GM12892 (cell line): ENCODE measurements at regions not wholly inside any gene's neighbourhood (a gene's known extent, or its start where the extent isn't known, plus 50 kb on each side); places are given as distances from the start of the nearest gene placed in this dataset.

Source experiments
- DNase-seq: peaks from one replicate; pipeline ENCODE4 v3.0.0; 2011; ENCODE audit not compliant: insufficient read length
- FAIRE-seq: peaks from 2 replicates; lab custom pipeline; 2011; peaks lifted over from hg19 to GRCh38; lab: Jason Lieb, UNC
- POLR2A ChIP-seq: IDR thresholded peaks from 2 replicates; pipeline ENCODE4 v1.6.1; 2011; ENCODE audit warnings: low read depth, low read length, control low read depth
- POLR2AphosphoS5 ChIP-seq: IDR thresholded peaks from 2 replicates; pipeline ENCODE4 v1.6.1; 2011; ENCODE audit warnings: low read depth, low read length, control low read depth
- TAF1 ChIP-seq: IDR thresholded peaks from 2 replicates; pipeline ENCODE4 v1.6.1; 2011; ENCODE audit warnings: low read depth, mild to moderate bottlenecking, control low read depth, low read length, borderline replicate concordance

- TF ChIP-seq POLR2A (no peak), POLR2AphosphoS5 (no peak)
- no peak for FAIRE-seq
- no peak for DNase-seq
Observed at GRCh38 chr12:105858981-105859710, 279.6 kb downstream of the NUAK1 start.

DNA sequence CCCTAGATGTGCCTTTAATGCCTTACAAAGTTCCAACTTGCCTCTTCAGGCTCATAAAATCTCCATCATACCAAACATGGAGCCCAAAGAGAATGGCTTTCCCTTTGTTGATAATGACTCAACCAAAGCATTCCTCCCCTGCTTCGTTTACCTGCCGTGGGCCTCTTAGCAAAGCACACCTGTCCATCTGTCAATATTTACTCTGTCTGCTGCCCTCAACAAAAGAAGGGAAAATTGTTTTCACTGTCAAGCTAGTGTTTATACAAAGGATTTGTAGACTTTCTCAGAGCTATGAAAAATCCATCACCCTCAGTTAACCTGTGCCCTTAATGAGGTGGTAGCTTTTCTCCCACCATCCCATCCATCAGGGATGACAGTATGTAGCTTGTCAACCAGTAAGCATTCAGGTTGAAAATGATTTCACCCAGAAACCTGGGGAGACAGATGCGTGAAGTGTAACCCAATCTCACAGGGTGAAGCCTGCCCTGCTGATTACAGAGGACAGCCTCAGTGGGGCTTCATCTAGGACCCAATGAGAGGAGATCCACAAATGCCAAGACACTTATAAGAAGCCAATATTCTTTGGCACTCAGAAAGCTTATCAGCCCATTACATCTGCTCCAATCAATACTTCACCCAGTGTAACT, 278.1 kb downstream of the NUAK1 start:
- TF ChIP-seq POLR2AphosphoS5 (no peak), POLR2A (no peak), TAF1 (no peak)
- FAIRE-seq (no peak), DNase-seq (no peak)

- TF ChIP-seq POLR2A, result no peak
- no peak for TF ChIP-seq POLR2AphosphoS5
- FAIRE-seq, result no peak
- DNase-seq, result no peak
Observed at GRCh38 chr12:105861227-105861626, 277.5 kb downstream of the NUAK1 start.

DNA sequence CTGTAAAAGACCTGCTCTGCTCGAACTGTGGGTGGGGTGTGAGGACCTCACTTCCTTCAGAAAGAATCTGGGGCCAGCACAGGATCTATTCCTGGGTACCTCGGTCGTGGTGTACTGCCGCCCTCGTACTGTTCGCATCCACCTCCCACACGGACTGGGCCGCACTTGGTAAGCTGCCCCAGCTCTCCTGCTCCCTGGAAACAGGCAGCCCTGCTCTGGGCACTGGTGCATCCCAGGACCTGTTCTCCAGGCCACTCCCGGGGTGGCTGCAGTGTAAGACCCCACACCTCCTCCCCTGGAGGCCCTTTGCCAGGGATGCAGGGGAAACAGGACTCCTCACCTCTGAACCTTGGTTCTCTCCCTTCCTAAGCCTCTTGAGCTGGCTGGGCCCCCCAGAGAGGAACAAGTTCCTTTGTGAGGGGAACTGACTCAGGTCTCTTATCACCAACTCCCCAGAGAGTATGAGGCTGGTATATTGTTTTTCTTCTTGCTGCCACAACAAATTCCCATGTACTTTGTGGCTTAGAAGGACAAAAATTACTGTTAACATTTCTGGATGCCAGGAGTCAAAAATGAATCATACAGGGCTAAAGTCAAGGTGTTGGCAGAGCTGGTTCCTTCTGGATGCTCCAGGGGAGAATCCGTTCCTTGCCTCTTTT, 276.5 kb downstream of the NUAK1 start:
- TF ChIP-seq POLR2A, result no peak
- TF ChIP-seq TAF1, result no peak
- no peak for TF ChIP-seq POLR2AphosphoS5

DNA sequence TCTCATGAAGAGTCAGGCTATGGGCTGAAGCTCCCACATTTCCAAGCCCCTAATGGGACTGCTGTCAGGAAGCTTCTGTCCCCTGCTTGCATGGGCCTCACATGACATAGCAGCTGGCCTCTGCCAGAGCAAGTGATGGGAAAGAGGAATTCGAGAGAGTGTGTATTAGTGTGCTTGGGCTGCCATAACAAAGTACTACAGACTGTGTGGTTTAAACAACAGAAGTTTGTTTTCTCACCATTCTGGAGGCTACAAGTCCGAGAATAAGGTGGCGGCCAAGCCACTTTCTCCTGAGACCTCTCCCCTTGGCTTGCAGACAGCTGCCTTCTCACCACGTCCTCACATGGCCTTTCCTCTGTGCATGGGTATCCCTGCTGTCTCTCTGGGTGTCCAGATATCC, 274.4 kb downstream of the NUAK1 start:
- TF ChIP-seq POLR2A, result no peak
- TF ChIP-seq POLR2AphosphoS5, result no peak
- no peak for TF ChIP-seq TAF1
- no peak for FAIRE-seq
- DNase-seq, result no peak

More for the DNA sequence above, 276.5 kb downstream of the NUAK1 start:
- DNase-seq (no peak), FAIRE-seq (no peak)

DNA sequence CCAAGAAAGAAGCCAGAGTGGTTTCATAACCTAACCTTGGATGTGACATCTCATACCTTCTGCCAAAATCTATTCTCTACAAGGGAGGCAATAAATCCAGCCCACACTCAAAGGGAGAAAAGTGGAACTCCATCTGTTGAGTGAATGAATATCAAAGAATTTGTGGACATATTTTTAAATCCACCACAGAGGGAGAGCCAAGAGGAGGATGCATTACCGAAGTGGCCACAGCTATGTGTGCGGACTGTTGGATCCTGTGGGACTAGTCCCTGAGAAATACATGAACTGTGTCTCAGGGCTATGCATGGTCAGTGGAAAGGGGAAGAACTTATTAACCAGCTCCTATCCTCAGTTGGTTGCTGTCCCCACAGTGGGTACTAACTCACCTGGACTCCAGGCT, 273.9 kb downstream of the NUAK1 start:
- DNase-seq, result no peak
- FAIRE-seq, result no peak
- TF ChIP-seq POLR2A (no peak), POLR2AphosphoS5 (no peak), TAF1 (no peak)

GRCh38 chr12:105865886-105866285, 272.9 kb downstream of the NUAK1 start:
- no peak for FAIRE-seq
- TF ChIP-seq TAF1, result no peak
- TF ChIP-seq POLR2A, result no peak
- DNase-seq, result no peak

- TF ChIP-seq TAF1 (no peak), POLR2AphosphoS5 (no peak)
- DNase-seq, result no peak
- no peak for FAIRE-seq
Observed at GRCh38 chr12:105874121-105874520, 264.6 kb downstream of the NUAK1 start.

DNA sequence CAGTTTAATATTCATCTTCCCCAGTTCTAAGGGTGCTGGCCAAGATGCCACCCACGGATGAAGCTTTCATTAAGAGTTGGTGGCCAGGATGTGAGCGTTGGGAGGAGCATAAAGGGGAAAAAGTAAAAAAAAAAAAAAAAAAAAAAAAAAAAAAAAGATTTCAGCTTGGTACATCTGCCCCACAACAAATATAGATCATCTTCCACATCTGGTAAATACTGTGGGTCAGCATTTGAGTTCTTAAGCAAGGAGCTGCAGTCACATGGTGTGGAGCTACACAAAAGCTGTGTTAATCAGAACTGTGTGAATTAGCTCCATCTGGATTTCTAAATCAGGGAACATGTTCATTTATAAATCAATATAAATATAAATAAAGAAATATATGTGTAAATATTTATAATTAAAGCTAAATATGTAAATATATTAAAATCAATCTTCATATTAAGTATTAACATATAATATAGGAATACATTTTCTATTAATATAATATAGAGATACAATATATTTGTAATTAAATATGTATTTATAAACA, 262.3 kb downstream of the NUAK1 start:
- no peak for TF ChIP-seq TAF1
- no peak for TF ChIP-seq POLR2AphosphoS5
- no peak for TF ChIP-seq POLR2A
- FAIRE-seq (no peak), DNase-seq (no peak)

GRCh38 chr12:105878964-105879363, 259.8 kb downstream of the NUAK1 start:
- no peak for DNase-seq
- FAIRE-seq, result no peak

DNA sequence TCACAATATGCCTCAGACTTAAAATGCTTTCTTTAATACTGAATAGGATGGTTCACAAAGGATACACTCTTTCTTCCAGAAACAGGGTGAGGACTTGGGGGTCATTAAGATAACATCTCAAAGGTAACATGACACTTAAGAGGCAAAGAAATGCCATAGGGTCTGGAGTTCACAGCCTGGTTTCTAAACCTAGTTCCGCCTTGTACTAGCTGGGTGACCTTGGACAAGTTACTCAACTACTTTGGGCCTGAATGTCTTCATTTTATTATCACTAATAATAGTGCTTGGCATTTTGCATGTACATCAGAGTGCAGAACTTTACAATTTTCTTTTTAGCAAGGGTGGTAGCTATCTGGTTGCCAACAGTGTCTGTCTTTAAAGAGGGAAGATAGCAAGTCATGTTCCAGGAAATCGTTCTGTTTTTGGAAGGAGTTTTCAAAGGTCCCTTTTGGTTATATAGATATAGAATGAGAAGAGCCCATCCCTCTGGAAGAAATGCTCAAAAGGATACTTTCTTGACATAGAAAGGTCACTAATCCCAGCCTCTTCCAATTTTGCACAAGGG, 257.8 kb downstream of the NUAK1 start:
- no peak for FAIRE-seq
- DNase-seq, result no peak
- TF ChIP-seq POLR2A (no peak), TAF1 (no peak), POLR2AphosphoS5 (no peak)

More at GRCh38 chr12:105878964-105879363, 259.8 kb downstream of the NUAK1 start:
- TF ChIP-seq POLR2AphosphoS5 (no peak), TAF1 (no peak), POLR2A (no peak)
